IMR-90 (cell line): ENCODE measurements at regions not wholly inside any gene's neighbourhood (a gene's known extent, or its start where the extent isn't known, plus 50 kb on each side); places are given as distances from the start of the nearest gene placed in this dataset.

Experiments
- ATAC-seq: fragments of 200-7000 bp; cut with Tn5 transposase; 2 replicates; pipeline ENCODE4 v1.9.1; 2020; ENCODE audit warnings: low read depth, mild to moderate bottlenecking, moderate library complexity
- BruUV-seq: library from RNA; stranded (reverse); fragments of 400-500 nt; replicated peaks from 2 replicates; lab custom pipeline; 2021; lab: Mats Ljungman, UMichigan
- CTCF ChIA-PET: fragments of 300-600 bp; formaldehyde crosslinking; extraction: SDS; loops from one replicate; lab custom pipeline; 2021; ENCODE audit warnings: antibody characterized with exemption; lab: Yijun Ruan, JAX
- POLR2A ChIA-PET: fragments of 300-600 bp; sonication (Branson Sonifier 250); formaldehyde crosslinking; loops from one replicate; lab custom pipeline; 2022; ENCODE audit warnings: antibody characterized with exemption; ENCODE audit not compliant: unreplicated experiment; lab: Charles Lee
- DNase-seq: peaks from one replicate; pipeline ENCODE4 v3.0.0; 2013
- H2AFZ ChIP-seq: replicated peaks from 2 replicates; pipeline ENCODE3; 2013; ENCODE audit warnings: low read length, mild to moderate bottlenecking; ENCODE audit not compliant: poor library complexity
- H2AK5ac ChIP-seq: 2 replicates; pipeline ENCODE4 v1.6.1; 2013; ENCODE audit warnings: low read depth, low read length, inconsistent platforms
- H2AK9ac ChIP-seq: replicated peaks from 2 replicates; pipeline ENCODE3; 2013; ENCODE audit warnings: mild to moderate bottlenecking, low read depth, low read length, moderate library complexity; ENCODE audit not compliant: poor library complexity
- H2BK120ac ChIP-seq: 2 replicates; pipeline ENCODE4 v1.6.1; 2013; ENCODE audit warnings: low read depth, low read length, inconsistent platforms
- H2BK15ac ChIP-seq: 3 replicates; pipeline ENCODE4 v1.6.1; 2013; ENCODE audit warnings: low read depth, low read length, inconsistent platforms
- H2BK20ac ChIP-seq: 2 replicates; pipeline ENCODE4 v1.6.1; 2013; ENCODE audit warnings: low read depth, mild to moderate bottlenecking, inconsistent platforms, low read length, moderate library complexity
- H2BK5ac ChIP-seq: 2 replicates; pipeline ENCODE4 v1.6.1; 2013; ENCODE audit warnings: mild to moderate bottlenecking, low read depth, low read length, inconsistent platforms; ENCODE audit not compliant: poor library complexity, severe bottlenecking
- H3K14ac ChIP-seq: replicated peaks from 2 replicates; pipeline ENCODE4 v1.6.1; 2013; ENCODE audit warnings: low read depth, low read length, inconsistent platforms
- H3K18ac ChIP-seq: 2 replicates; pipeline ENCODE4 v1.6.1; 2013; ENCODE audit warnings: low read depth, low read length, control low read depth
- H3K23ac ChIP-seq: 2 replicates; pipeline ENCODE4 v1.6.1; 2013; ENCODE audit warnings: low read depth, low read length, inconsistent platforms
- H3K27ac ChIP-seq: 2 replicates; pipeline ENCODE4 v1.5.1; 2013; ENCODE audit warnings: mild to moderate bottlenecking, control low read depth, low read length; ENCODE audit not compliant: insufficient read depth
- H3K27me3 ChIP-seq: 2 replicates; pipeline ENCODE4 v1.6.1; 2013; ENCODE audit warnings: low read length; ENCODE audit not compliant: control insufficient read depth, insufficient read depth
- H3K36me3 ChIP-seq: 2 replicates; pipeline ENCODE4 v1.6.1; 2013; ENCODE audit warnings: low read length, mixed read lengths; ENCODE audit not compliant: control insufficient read depth, insufficient read depth
- H3K4ac ChIP-seq: 2 replicates; pipeline ENCODE4 v1.6.1; 2013; ENCODE audit warnings: low read depth, low read length, inconsistent platforms
- H3K4me1 ChIP-seq: 2 replicates; pipeline ENCODE4 v1.6.1; 2013; ENCODE audit warnings: low read length, mixed read lengths; ENCODE audit not compliant: control insufficient read depth, insufficient read depth
- H3K4me2 ChIP-seq: 2 replicates; pipeline ENCODE4 v1.6.1; 2013; ENCODE audit warnings: low read depth, mild to moderate bottlenecking, control low read depth, low read length, moderate library complexity
- H3K4me3 ChIP-seq: 2 replicates; pipeline ENCODE4 v1.5.1; 2013; ENCODE audit warnings: low read depth, mild to moderate bottlenecking, control low read depth, low read length, moderate library complexity; ENCODE audit not compliant: insufficient read depth
- H3K56ac ChIP-seq: 2 replicates; pipeline ENCODE4 v1.6.1; 2013; ENCODE audit warnings: low read length, inconsistent platforms; ENCODE audit not compliant: insufficient read depth; ENCODE audit errors: extremely low read depth
- H3K79me1 ChIP-seq, 2 experiments: 2 replicates each; pipeline ENCODE4 v1.6.1; 2013; ENCODE audit warnings: low read length in 2 of 2, inconsistent platforms in 1 of 2, low read depth in 1 of 2
- H3K9ac ChIP-seq: 2 replicates; pipeline ENCODE4 v1.6.1; 2013; ENCODE audit warnings: low read depth, low read length, control low read depth
- H3K9me1 ChIP-seq: 2 replicates; pipeline ENCODE4 v1.6.1; 2013; ENCODE audit warnings: low read length, inconsistent platforms; ENCODE audit not compliant: insufficient read depth
- H3K9me3 ChIP-seq: 2 replicates; pipeline ENCODE4 v1.6.1; 2013; ENCODE audit warnings: low read length; ENCODE audit not compliant: control insufficient read depth, insufficient read depth
- H4K20me1 ChIP-seq: 2 replicates; pipeline ENCODE4 v1.6.1; 2013; ENCODE audit warnings: low read length, inconsistent platforms; ENCODE audit not compliant: insufficient read depth
- H4K5ac ChIP-seq: 2 replicates; pipeline ENCODE4 v1.6.1; 2013; ENCODE audit warnings: mild to moderate bottlenecking, low read depth, low read length, control low read depth
- H4K8ac ChIP-seq, 2 experiments: 2 replicates each; pipeline ENCODE4 v1.6.1; 2013; ENCODE audit warnings: low read depth in 2 of 2, low read length in 2 of 2, control low read depth in 1 of 2, inconsistent platforms in 1 of 2
- H4K91ac ChIP-seq: 2 replicates; pipeline ENCODE4 v1.6.1; 2013; ENCODE audit warnings: low read depth, low read length, inconsistent platforms; ENCODE audit not compliant: insufficient read depth
- BHLHE40 ChIP-seq: fragments of 150-350 bp; IDR thresholded peaks from 2 replicates; pipeline ENCODE4 v1.6.1; 2016; ENCODE audit warnings: mild to moderate bottlenecking, low read depth, low read length
- CEBPB ChIP-seq: IDR thresholded peaks from 2 replicates; pipeline ENCODE4 v1.6.1; 2012; ENCODE audit warnings: low read depth, low read length, improper control_type of control experiment
- CTCF ChIP-seq: conservative IDR thresholded peaks from 2 replicates; pipeline ENCODE4 v1.5.1; 2012; ENCODE audit warnings: mild to moderate bottlenecking, low read depth, low read length, improper control_type of control experiment
- ELK1 ChIP-seq: fragments of 150-350 bp; IDR thresholded peaks from 2 replicates; pipeline ENCODE4 v1.6.1; 2016; ENCODE audit warnings: low read depth, mild to moderate bottlenecking, low read length, moderate library complexity, borderline replicate concordance
- FOS ChIP-seq: fragments of 150-350 bp; IDR thresholded peaks from 2 replicates; pipeline ENCODE4 v1.6.1; 2016; ENCODE audit warnings: low read depth, low read length
- MAFK ChIP-seq: IDR thresholded peaks from 2 replicates; pipeline ENCODE4 v1.6.1; 2012; ENCODE audit warnings: low read depth, low read length, improper control_type of control experiment
- MAZ ChIP-seq: IDR thresholded peaks from 2 replicates; pipeline ENCODE4 v1.6.1; 2012; ENCODE audit warnings: low read depth, mild to moderate bottlenecking, low read length, improper control_type of control experiment, moderate library complexity, borderline replicate concordance
- MXI1 ChIP-seq: IDR thresholded peaks from 2 replicates; pipeline ENCODE4 v1.6.1; 2012; ENCODE audit warnings: low read depth, mild to moderate bottlenecking, low read length, moderate library complexity, borderline replicate concordance
- NFE2L2 ChIP-seq: fragments of 150-350 bp; IDR thresholded peaks from 2 replicates; pipeline ENCODE4 v1.6.1; 2016; ENCODE audit warnings: low read depth, mild to moderate bottlenecking, low read length
- POLR2A ChIP-seq: IDR thresholded peaks from 2 replicates; pipeline ENCODE4 v1.6.1; 2012; ENCODE audit warnings: mild to moderate bottlenecking, low read depth, low read length
- RAD21 ChIP-seq: IDR thresholded peaks from 2 replicates; pipeline ENCODE4 v1.6.1; 2012; ENCODE audit warnings: low read length, improper control_type of control experiment
- RCOR1 ChIP-seq: IDR thresholded peaks from 2 replicates; pipeline ENCODE4 v1.6.1; 2012; ENCODE audit warnings: mild to moderate bottlenecking, low read length, improper control_type of control experiment; ENCODE audit not compliant: insufficient replicate concordance
- RFX5 ChIP-seq: IDR thresholded peaks from 2 replicates; pipeline ENCODE4 v1.8.0; 2012; ENCODE audit warnings: low read depth, mild to moderate bottlenecking, low read length, moderate library complexity
- SMC3 ChIP-seq: fragments of 150-350 bp; IDR thresholded peaks from 2 replicates; pipeline ENCODE4 v1.6.1; 2016; ENCODE audit warnings: low read depth, mild to moderate bottlenecking, antibody characterized with exemption, low read length, moderate library complexity
- USF2 ChIP-seq: fragments of 150-350 bp; IDR thresholded peaks from 2 replicates; pipeline ENCODE4 v1.6.1; 2017; ENCODE audit warnings: mild to moderate bottlenecking, antibody characterized with exemption, low read length, low read depth
- WGBS, 2 experiments: methylation state at CpG; one replicate each; pipeline versions ENCODE4 v1.1.5 to v1.1.7; 2013; ENCODE audit warnings: missing lambda C conversion rate in 2 of 2; ENCODE audit not compliant: insufficient read length in 1 of 2; ENCODE audit errors: extremely low coverage in 2 of 2; 5-methylcytosine and 5-hydroxymethylcytosine counted together
- dilution Hi-C: fragments of 300-500 bp; cut with HindIII; formaldehyde crosslinking; loops from one replicate; pipeline ENCODE4 v1.14.3; 2018; ENCODE audit warnings: low sequenced_read_pairs; ENCODE audit not compliant: unreplicated experiment
- in situ Hi-C: fragments of 300-500 bp; cut with MboI; formaldehyde crosslinking; loops from 3 replicates; pipeline ENCODE4 v1.14.3; 2019; ENCODE audit warnings: low sequenced_read_pairs, inconsistent platforms, mixed read lengths
- intact Hi-C: fragments of 100-400 bp; cut with micrococcal nuclease; formaldehyde crosslinking; loops from 2 replicates; pipeline ENCODE4 v1.10.0; 2022

- dilution Hi-C loops: no loop called here
- Histone ChIP-seq H3K27me3 (no peaks in the 10 kb centered on the region), H3K36me3 (no peaks in the 10 kb centered on the region), H4K8ac (no peak overlapping the region), H4K5ac (no peak overlapping the region), H2AK5ac (no peak overlapping the region), H3K18ac (no peak overlapping the region), H3K79me1 (no peaks in the 10 kb centered on the region), H3K4me2 (no peak overlapping the region), H2BK20ac (no peak overlapping the region), H2AFZ (no peak overlapping the region), H3K9ac (no peak overlapping the region), H4K20me1 (no peaks in the 10 kb centered on the region), H3K27ac (no peak overlapping the region), H2AK9ac (no peak overlapping the region), H3K4ac (no peak overlapping the region), H3K56ac (no peak overlapping the region), H3K23ac (no peak overlapping the region), H3K4me3 (no peak overlapping the region), H3K4me1 (no peaks in the 10 kb centered on the region), H3K9me1 (no peaks in the 10 kb centered on the region), H3K9me3 (no peaks in the 10 kb centered on the region), H2BK5ac (no peak overlapping the region), H2BK15ac (no peak overlapping the region), H3K14ac (no peak overlapping the region), H4K91ac (no peak overlapping the region), H2BK120ac (no peak overlapping the region)
- CTCF ChIA-PET: interaction anchor here (0.9 kb wide), 1 partner anchor 15 kb away, joined by 4 read pairs; no protein-coding TSS in a partner anchor
- in situ Hi-C loops: no loop called here
- POLR2A ChIA-PET: no interaction called here
- WGBS, 2 experiments: no CpG with 5 or more reads among the region's 1 CpG
- intact Hi-C loops: no loop called here
- TF ChIP-seq USF2 (no peak), ELK1 (no peak), MAFK (no peak), MAZ (no peak), FOS (no peak), POLR2A (no peak), NFE2L2 (no peak), BHLHE40 (no peak), SMC3 (no peak), MXI1 (no peak), RFX5 (no peak), RAD21 (no peak), CTCF (no peak), RCOR1 (no peak), CEBPB (no peak)
- ATAC-seq: no peak
- DNase-seq: no peak
- no TSS peak for BruUV-seq
Observed at GRCh38 chr3:106700981-106701380, 676.3 kb upstream of the CCDC54 start.
